ENCODE measurements at regions not wholly inside any gene's neighbourhood (a gene's known extent, or its start where the extent isn't known, plus 50 kb on each side); places are given as distances from the start of the nearest gene placed in this dataset.

DNA sequence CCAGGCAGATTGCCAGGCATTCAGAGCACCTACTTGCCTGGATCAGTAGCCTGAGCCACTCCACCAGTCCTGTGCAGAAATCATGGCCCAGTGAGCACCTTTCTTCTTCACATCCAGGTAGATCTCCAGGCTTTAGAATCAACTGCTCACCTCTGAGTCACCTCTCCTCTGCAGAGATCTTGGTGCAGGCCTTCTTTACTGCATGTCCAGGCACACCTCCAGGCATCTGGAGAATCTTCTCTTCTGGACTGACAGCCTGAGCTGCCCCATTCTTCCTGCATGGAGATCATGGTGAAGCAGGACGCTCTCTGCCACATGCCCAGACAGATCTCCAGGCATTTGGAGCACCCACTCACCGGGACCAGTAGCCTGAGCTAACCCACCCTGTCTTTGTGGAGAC lies 894.5 kb upstream of the MBL2 start:
- TF ChIP-seq POLR2AphosphoS5 (IDR thresholded peaks at IDR 0.05; ENCODE audit: low read depth, low read length) (no peak), POLR2A (IDR thresholded peaks at IDR 0.05; ENCODE audit: low read depth, low read length) (no peak), SPI1 (IDR thresholded peaks at IDR 0.05; ENCODE audit: low read depth, low read length) (no peak), TAF1 (IDR thresholded peaks at IDR 0.05; ENCODE audit: low read depth, low read length) (no peak), PAX5 (IDR thresholded peaks at IDR 0.05; ENCODE audit: insufficient read depth, low read length, severe bottlenecking) (no peak)
